ENCODE measurements at regions not wholly inside any gene's neighbourhood (a gene's known extent, or its start where the extent isn't known, plus 50 kb on each side); places are given as distances from the start of the nearest gene placed in this dataset.

DNA sequence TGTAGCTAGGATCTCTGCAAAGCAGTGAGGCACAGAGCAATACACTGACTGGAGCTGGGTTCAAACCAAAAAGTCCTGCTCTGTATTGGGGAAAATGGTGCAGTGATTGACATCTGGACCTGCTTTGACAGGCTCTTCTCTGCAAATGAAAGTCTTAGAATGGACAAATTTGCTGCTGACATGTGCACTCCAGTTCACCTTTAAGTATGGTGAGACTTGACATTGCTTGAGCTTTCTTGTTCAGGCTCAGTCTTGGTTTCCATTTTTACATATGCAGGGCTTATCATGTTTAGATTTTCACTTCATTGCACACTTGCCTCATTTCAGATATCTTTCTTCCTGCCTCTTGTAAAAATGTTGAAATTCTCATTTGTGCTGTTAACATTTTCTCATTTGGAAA lies 1655.0 kb downstream of the MRPL39 start:
- TF ChIP-seq POLR2AphosphoS5 (IDR thresholded peaks at IDR 0.05; ENCODE audit: borderline replicate concordance, low read depth, low read length) (no peak), EZH2 (IDR thresholded peaks at IDR 0.05) (no peak)

Data from SK-N-MC (cell line).